ENCODE measurements at regions not wholly inside any gene's neighbourhood (a gene's known extent, or its start where the extent isn't known, plus 50 kb on each side); places are given as distances from the start of the nearest gene placed in this dataset.

DNA sequence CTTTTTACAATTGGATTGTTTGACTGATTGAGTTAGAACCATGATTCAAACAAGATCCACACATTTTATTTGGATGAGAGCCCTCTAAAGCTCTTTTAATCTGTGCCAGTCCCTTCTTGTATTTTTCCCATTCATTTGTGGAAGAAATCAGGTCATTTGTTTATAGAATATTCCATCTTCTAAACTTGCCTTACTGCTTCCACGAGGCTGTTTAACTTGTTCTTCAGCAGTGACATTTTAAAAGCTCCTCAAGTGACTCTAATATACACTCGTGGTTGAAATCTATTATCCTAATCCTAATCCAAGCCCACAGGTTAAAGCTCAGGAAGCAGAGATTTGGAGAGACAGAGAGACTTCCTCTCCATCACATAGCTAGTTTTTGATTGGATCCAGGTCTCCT, 155.4 kb upstream of the SVIL start:
- no peak overlapping the region for H2AFZ ChIP-seq (ENCODE audit: low read depth, low read length)
- no peak overlapping the region for H3K9ac ChIP-seq (ENCODE audit: low read depth, low read length)
- no peaks in the 10 kb centered on the region for H3K9me3 ChIP-seq (ENCODE audit: insufficient read depth, low read length, severe bottlenecking)
- TF ChIP-seq CTCF (IDR thresholded peaks at IDR 0.05; ENCODE audit: borderline replicate concordance, extremely low read depth, low read length, poor library complexity, severe bottlenecking) (no peak), EZH2 (IDR thresholded peaks at IDR 0.05; ENCODE audit: borderline replicate concordance, low read depth, low read length, severe bottlenecking) (no peak)
- no peak overlapping the region for H3K4me2 ChIP-seq (ENCODE audit: insufficient read depth, low read length)
- H3K27me3 ChIP-seq (ENCODE audit: insufficient read depth, low read length, poor library complexity): no peaks in the 10 kb centered on the region
- ATAC-seq (ENCODE audit: insufficient read depth, low read depth) (no peak), DNase-seq (no peak)
- H4K20me1 ChIP-seq (ENCODE audit: insufficient read depth, low read length): no peaks in the 10 kb centered on the region
- H3K36me3 ChIP-seq (ENCODE audit: insufficient read depth, low read length): no peaks in the 10 kb centered on the region
- H3K4me3 ChIP-seq (ENCODE audit: low read depth in 1 of 2, low read length in 2 of 2): no peak overlapping the region
- H3K79me2 ChIP-seq (ENCODE audit: insufficient read depth, low read length): no peaks in the 10 kb centered on the region
- H3K27ac ChIP-seq (ENCODE audit: low read length): no peak overlapping the region
- H3K4me1 ChIP-seq (ENCODE audit: insufficient read depth, low read length): no peaks in the 10 kb centered on the region

- no peaks in the 10 kb centered on the region for H3K36me3 ChIP-seq (ENCODE audit: insufficient read depth, low read length)
- H3K27ac ChIP-seq (ENCODE audit: low read length): no peak overlapping the region
- H3K79me2 ChIP-seq (ENCODE audit: insufficient read depth, low read length): no peaks in the 10 kb centered on the region
- H4K20me1 ChIP-seq (ENCODE audit: insufficient read depth, low read length): no peaks in the 10 kb centered on the region
- no peaks in the 10 kb centered on the region for H3K27me3 ChIP-seq (ENCODE audit: insufficient read depth, low read length, poor library complexity)
- no peak overlapping the region for H3K4me3 ChIP-seq (ENCODE audit: low read depth in 1 of 2, low read length in 2 of 2)
- no peak for ATAC-seq (ENCODE audit: insufficient read depth, low read depth)
- H3K9me3 ChIP-seq (ENCODE audit: insufficient read depth, low read length, severe bottlenecking): no peaks in the 10 kb centered on the region
- H3K9ac ChIP-seq (ENCODE audit: low read depth, low read length): no peak overlapping the region
- H2AFZ ChIP-seq (ENCODE audit: low read depth, low read length): no peak overlapping the region
- no peak overlapping the region for H3K4me2 ChIP-seq (ENCODE audit: insufficient read depth, low read length)
- no peaks in the 10 kb centered on the region for H3K4me1 ChIP-seq (ENCODE audit: insufficient read depth, low read length)
- TF ChIP-seq CTCF (IDR thresholded peaks at IDR 0.05; ENCODE audit: borderline replicate concordance, extremely low read depth, low read length, poor library complexity, severe bottlenecking): no peak
- TF ChIP-seq EZH2 (IDR thresholded peaks at IDR 0.05; ENCODE audit: borderline replicate concordance, low read depth, low read length, severe bottlenecking): no peak
- no peak for DNase-seq
Observed at GRCh38 chr10:29788113-29788512, 153.3 kb upstream of the SVIL start.

DNA sequence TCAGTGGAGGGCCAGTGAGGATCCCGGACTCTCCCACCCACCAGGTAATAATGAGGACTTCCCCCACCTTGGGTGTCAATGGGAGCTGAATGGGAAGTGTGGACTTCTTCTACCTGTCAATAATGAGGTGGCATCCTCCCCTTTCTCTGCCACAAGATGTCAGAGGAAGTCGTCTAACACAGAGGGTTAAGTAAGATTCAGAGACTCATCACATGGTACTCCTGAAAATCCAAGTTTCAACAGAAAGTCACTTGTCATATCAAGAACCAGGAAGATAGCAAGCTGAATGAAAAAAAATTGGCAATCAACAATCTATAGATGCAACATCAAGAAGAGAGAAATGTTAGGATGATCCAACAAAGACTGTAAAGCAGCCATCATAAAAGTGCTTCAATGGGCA, 150.9 kb upstream of the SVIL start:
- H3K79me2 ChIP-seq (ENCODE audit: insufficient read depth, low read length): no peaks in the 10 kb centered on the region
- TF ChIP-seq EZH2 (IDR thresholded peaks at IDR 0.05; ENCODE audit: borderline replicate concordance, low read depth, low read length, severe bottlenecking): no peak
- TF ChIP-seq CTCF (IDR thresholded peaks at IDR 0.05; ENCODE audit: borderline replicate concordance, extremely low read depth, low read length, poor library complexity, severe bottlenecking): no peak
- DNase-seq (no peak), ATAC-seq (ENCODE audit: insufficient read depth, low read depth) (no peak)
- H3K9ac ChIP-seq (ENCODE audit: low read depth, low read length): no peak overlapping the region
- H3K27me3 ChIP-seq (ENCODE audit: insufficient read depth, low read length, poor library complexity): no peaks in the 10 kb centered on the region
- no peak overlapping the region for H3K4me3 ChIP-seq (ENCODE audit: low read depth in 1 of 2, low read length in 2 of 2)
- no peaks in the 10 kb centered on the region for H4K20me1 ChIP-seq (ENCODE audit: insufficient read depth, low read length)
- no peaks in the 10 kb centered on the region for H3K36me3 ChIP-seq (ENCODE audit: insufficient read depth, low read length)
- no peaks in the 10 kb centered on the region for H3K4me1 ChIP-seq (ENCODE audit: insufficient read depth, low read length)
- H2AFZ ChIP-seq (ENCODE audit: low read depth, low read length): no peak overlapping the region
- H3K4me2 ChIP-seq (ENCODE audit: insufficient read depth, low read length): no peak overlapping the region
- no peak overlapping the region for H3K27ac ChIP-seq (ENCODE audit: low read length)
- no peaks in the 10 kb centered on the region for H3K9me3 ChIP-seq (ENCODE audit: insufficient read depth, low read length, severe bottlenecking)

GRCh38 chr10:29784175-29784773, 149.5 kb upstream of the SVIL start:
- no peak overlapping the region for H3K27ac ChIP-seq (ENCODE audit: low read length)
- H3K4me3 ChIP-seq (ENCODE audit: low read depth in 1 of 2, low read length in 2 of 2): no peak overlapping the region
- H2AFZ ChIP-seq (ENCODE audit: low read depth, low read length): no peak overlapping the region
- H3K9ac ChIP-seq (ENCODE audit: low read depth, low read length): no peak overlapping the region
- H3K9me3 ChIP-seq (ENCODE audit: insufficient read depth, low read length, severe bottlenecking): no peaks in the 10 kb centered on the region
- no peaks in the 10 kb centered on the region for H3K27me3 ChIP-seq (ENCODE audit: insufficient read depth, low read length, poor library complexity)
- no peak for DNase-seq
- no peaks in the 10 kb centered on the region for H3K36me3 ChIP-seq (ENCODE audit: insufficient read depth, low read length)
- no peaks in the 10 kb centered on the region for H3K4me1 ChIP-seq (ENCODE audit: insufficient read depth, low read length)
- no peak for ATAC-seq (ENCODE audit: insufficient read depth, low read depth)
- H3K79me2 ChIP-seq (ENCODE audit: insufficient read depth, low read length): no peaks in the 10 kb centered on the region
- TF ChIP-seq CTCF (IDR thresholded peaks at IDR 0.05; ENCODE audit: borderline replicate concordance, extremely low read depth, low read length, poor library complexity, severe bottlenecking) (no peak), EZH2 (IDR thresholded peaks at IDR 0.05; ENCODE audit: borderline replicate concordance, low read depth, low read length, severe bottlenecking) (no peak)
- H4K20me1 ChIP-seq (ENCODE audit: insufficient read depth, low read length): no peaks in the 10 kb centered on the region
- no peak overlapping the region for H3K4me2 ChIP-seq (ENCODE audit: insufficient read depth, low read length)

Data from DND-41 (cell line).